Ishikawa (cell line): ENCODE measurements at regions not wholly inside any gene's neighbourhood (a gene's known extent, or its start where the extent isn't known, plus 50 kb on each side); places are given as distances from the start of the nearest gene placed in this dataset.

Experiments used
- CEBPB ChIP-seq: IDR thresholded peaks from 2 replicates; pipeline ENCODE4 v1.6.1; 2012
- CREB1 ChIP-seq: IDR thresholded peaks from 2 replicates; pipeline ENCODE4 v1.6.1; 2012; ENCODE audit warnings: low read depth
- EGR1 ChIP-seq: IDR thresholded peaks from 2 replicates; pipeline ENCODE4 v1.6.1; 2012
- EP300 ChIP-seq: IDR thresholded peaks from 2 replicates; pipeline ENCODE4 v1.6.1; 2012; ENCODE audit warnings: borderline replicate concordance
- FOXM1 ChIP-seq: IDR thresholded peaks from 2 replicates; pipeline ENCODE4 v1.6.1; 2012; ENCODE audit warnings: low read depth, borderline replicate concordance
- NFIC ChIP-seq: IDR thresholded peaks from 2 replicates; pipeline ENCODE4 v1.6.1; 2012
- RAD21 ChIP-seq: IDR thresholded peaks from 2 replicates; pipeline ENCODE4 v1.6.1; 2012; ENCODE audit warnings: low read depth
- TAF1 ChIP-seq: IDR thresholded peaks from 2 replicates; pipeline ENCODE4 v1.6.1; 2012; ENCODE audit warnings: low read depth, mild to moderate bottlenecking
- TCF12 ChIP-seq: IDR thresholded peaks from 2 replicates; pipeline ENCODE4 v1.6.1; 2012; ENCODE audit warnings: low read depth
- TEAD4 ChIP-seq: IDR thresholded peaks from 2 replicates; pipeline ENCODE4 v1.6.1; 2012
- YY1 ChIP-seq: IDR thresholded peaks from 2 replicates; pipeline ENCODE4 v1.6.1; 2012; ENCODE audit warnings: low read depth
- ZBTB7A ChIP-seq: IDR thresholded peaks from 2 replicates; pipeline ENCODE4 v1.6.1; 2012; ENCODE audit warnings: low read depth
- TF ChIP-seq, protein P1 (sequence below): IDR thresholded peaks from 2 replicates; pipeline ENCODE4 v1.6.1; 2012; ENCODE audit warnings: low read depth, mild to moderate bottlenecking
- TF ChIP-seq, protein P2 (sequence below): IDR thresholded peaks from 2 replicates; pipeline ENCODE4 v1.6.1; 2012
- TF ChIP-seq, protein P3 (sequence below): IDR thresholded peaks from 2 replicates; pipeline ENCODE4 v1.6.1; 2012

DNA sequence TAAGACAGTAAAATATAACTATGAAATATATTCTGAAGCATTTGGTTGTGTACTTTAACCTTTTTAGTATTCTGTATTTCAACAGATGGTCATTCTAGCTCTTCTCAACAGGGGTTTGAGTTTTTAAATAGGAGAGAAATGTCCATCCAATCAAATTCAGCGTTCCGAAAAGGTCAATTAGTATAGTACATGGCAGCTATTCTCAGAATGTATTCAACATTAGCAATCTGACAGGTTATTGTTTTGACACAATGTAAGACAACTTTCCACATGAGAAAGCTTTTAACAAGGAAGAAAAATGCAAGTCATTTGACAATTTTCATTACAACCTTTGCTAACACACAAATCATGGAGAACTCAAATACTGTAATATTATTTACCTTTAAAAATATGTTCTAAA is 996.3 kb upstream of the CDH10 start:
- TF ChIP-seq TEAD4, result no peak
- TF ChIP-seq, protein P1, sequence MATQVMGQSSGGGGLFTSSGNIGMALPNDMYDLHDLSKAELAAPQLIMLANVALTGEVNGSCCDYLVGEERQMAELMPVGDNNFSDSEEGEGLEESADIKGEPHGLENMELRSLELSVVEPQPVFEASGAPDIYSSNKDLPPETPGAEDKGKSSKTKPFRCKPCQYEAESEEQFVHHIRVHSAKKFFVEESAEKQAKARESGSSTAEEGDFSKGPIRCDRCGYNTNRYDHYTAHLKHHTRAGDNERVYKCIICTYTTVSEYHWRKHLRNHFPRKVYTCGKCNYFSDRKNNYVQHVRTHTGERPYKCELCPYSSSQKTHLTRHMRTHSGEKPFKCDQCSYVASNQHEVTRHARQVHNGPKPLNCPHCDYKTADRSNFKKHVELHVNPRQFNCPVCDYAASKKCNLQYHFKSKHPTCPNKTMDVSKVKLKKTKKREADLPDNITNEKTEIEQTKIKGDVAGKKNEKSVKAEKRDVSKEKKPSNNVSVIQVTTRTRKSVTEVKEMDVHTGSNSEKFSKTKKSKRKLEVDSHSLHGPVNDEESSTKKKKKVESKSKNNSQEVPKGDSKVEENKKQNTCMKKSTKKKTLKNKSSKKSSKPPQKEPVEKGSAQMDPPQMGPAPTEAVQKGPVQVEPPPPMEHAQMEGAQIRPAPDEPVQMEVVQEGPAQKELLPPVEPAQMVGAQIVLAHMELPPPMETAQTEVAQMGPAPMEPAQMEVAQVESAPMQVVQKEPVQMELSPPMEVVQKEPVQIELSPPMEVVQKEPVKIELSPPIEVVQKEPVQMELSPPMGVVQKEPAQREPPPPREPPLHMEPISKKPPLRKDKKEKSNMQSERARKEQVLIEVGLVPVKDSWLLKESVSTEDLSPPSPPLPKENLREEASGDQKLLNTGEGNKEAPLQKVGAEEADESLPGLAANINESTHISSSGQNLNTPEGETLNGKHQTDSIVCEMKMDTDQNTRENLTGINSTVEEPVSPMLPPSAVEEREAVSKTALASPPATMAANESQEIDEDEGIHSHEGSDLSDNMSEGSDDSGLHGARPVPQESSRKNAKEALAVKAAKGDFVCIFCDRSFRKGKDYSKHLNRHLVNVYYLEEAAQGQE, result no peak
- no peak for TF ChIP-seq FOXM1
- TF ChIP-seq EGR1, result no peak
- no peak for TF ChIP-seq CEBPB
- TF ChIP-seq RAD21, result no peak

DNA sequence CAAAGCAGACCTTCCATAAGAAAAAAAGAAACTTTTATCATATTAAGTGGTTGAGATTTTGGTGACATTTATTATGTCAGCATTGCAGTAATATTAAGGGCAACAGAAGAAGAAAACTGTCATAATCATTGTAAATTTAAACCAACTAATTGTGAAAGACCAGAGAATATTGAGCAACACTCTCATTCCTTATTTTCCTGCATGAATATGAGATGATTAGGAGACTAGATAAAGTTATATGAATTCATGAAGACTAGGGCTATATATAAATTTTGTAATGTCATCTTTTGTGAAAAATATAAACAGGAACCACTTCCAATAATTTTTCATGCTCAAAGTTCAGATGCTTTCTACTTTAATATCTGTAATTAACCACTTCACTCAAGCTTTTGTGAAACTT is 974.5 kb upstream of the CDH10 start:
- TF ChIP-seq TCF12 (no peak), ZBTB7A (no peak), CREB1 (no peak), YY1 (no peak)
- TF ChIP-seq, protein P1, result no peak
- TF ChIP-seq, protein P2, sequence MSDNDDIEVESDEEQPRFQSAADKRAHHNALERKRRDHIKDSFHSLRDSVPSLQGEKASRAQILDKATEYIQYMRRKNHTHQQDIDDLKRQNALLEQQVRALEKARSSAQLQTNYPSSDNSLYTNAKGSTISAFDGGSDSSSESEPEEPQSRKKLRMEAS, result no peak

DNA sequence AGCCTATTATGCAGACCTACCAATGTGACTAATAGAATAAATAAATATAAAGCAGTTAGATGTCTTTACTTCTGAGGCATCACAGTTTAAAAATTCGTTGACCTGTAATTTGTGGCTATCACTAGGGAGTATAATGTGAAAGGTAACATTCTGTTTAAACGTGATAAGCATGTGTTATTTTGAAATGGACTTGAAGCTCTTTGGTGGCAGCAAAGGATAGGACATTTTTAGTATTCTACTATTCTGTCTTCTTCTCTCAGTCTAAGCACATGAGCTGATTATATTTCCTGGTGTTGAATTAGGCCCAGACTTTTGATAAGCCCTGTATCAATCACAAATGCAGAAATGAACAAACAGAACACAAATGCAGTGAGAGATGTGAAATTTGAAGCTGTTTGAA is 974.0 kb upstream of the CDH10 start:
- TF ChIP-seq EGR1, result no peak
- no peak for TF ChIP-seq NFIC
- TF ChIP-seq, protein P2, result no peak
- no peak for TF ChIP-seq TCF12
- no peak for TF ChIP-seq FOXM1
- no peak for TF ChIP-seq YY1
- TF ChIP-seq TEAD4, result no peak
- TF ChIP-seq, protein P1, result no peak
- no peak for TF ChIP-seq TAF1
- TF ChIP-seq ZBTB7A, result no peak
- no peak for TF ChIP-seq EP300
- TF ChIP-seq RAD21, result no peak

DNA sequence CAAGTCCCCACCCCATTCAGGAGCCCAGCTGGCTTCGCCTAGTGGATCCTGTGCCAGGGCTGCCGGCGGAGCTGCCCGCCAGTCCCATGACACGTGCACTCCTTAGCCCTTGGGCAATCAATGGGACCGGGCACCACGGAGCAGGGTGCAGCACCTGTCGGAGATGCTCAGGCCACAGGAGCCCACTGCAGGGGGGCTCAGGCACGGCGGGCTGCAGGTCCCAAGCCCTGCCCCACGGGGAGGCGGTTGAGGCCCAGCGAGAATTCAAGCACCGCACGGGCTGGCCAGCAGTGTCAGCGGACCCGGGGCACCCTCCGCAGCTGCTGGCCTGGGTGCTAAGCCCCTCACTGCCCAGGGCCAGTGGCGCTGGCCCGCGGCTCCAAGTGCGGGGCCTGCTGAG is 969.7 kb upstream of the CDH10 start:
- TF ChIP-seq, protein P2, result no peak
- TF ChIP-seq YY1 (no peak), ZBTB7A (no peak)

DNA sequence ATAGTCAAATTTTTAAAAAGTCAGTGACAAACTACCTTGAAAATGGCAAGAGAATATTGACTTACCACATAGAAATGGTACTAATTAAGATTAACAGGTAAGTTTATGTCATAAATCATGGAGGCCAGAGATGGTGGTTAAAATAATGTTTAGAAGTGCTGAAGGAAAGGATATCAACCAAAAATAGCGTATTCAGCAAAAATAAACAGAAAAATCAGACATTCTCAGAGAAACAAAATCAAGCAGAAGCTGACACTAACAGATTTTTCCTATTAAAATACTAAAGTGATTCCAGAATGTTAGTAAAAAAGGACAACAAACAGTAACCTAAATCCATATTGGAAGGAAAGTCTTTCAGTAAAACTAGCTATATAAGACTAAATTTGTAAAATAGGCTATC is 959.9 kb upstream of the CDH10 start:
- TF ChIP-seq EGR1 (no peak), FOXM1 (no peak), ZBTB7A (no peak), TAF1 (no peak)

DNA sequence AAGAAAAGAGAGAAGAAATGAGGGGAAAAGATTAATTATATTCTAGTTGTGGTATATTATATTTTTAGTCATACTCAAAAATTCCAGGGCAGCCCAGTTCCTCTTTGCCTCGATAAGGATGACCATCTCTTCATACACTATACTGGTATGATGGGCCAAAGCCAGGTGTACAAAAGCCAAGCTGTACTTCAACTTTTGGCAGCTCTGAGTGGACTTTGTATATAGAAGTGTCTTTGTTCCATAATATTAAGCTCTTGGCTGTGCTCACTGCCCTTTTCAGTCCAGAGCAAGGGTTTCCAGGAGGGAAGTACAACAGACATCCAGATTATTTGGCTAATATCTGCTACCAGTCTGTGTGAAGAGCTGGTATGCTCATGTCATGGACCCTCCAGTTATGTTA is 934.3 kb upstream of the CDH10 start:
- TF ChIP-seq RAD21 (no peak), TCF12 (no peak), NFIC (no peak), YY1 (no peak), CREB1 (no peak), CEBPB (no peak), ZBTB7A (no peak), TEAD4 (no peak), EGR1 (no peak), TAF1 (no peak)
- TF ChIP-seq, protein P3, sequence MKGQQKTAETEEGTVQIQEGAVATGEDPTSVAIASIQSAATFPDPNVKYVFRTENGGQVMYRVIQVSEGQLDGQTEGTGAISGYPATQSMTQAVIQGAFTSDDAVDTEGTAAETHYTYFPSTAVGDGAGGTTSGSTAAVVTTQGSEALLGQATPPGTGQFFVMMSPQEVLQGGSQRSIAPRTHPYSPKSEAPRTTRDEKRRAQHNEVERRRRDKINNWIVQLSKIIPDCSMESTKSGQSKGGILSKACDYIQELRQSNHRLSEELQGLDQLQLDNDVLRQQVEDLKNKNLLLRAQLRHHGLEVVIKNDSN, result no peak
- TF ChIP-seq, protein P1, result no peak
